Thyroid gland (tissue), 4 donors: ENCODE measurements at regions not wholly inside any gene's neighbourhood (a gene's known extent, or its start where the extent isn't known, plus 50 kb on each side); places are given as distances from the start of the nearest gene placed in this dataset.

Experiments used
- CTCF ChIP-seq, 6 experiments: fragments of 200-600 bp in 3 of 6; fragments of 450-650 bp in 3 of 6; sonication (generic) in 3 of 6; IDR thresholded peaks; one replicate each; pipeline ENCODE4 v1.5.1; 2016 to 2019; ENCODE audit warnings: antibody characterized with exemption in 6 of 6, mild to moderate bottlenecking in 2 of 6, inconsistent platforms in 1 of 6, moderate library complexity in 1 of 6
- POLR2A ChIP-seq, 2 donors: fragments of 450-650 bp; IDR thresholded peaks; one replicate each; pipeline ENCODE4 v1.6.1; 2017; ENCODE audit warnings: antibody characterized with exemption in 2 of 2, mild to moderate bottlenecking in 2 of 2, moderate library complexity in 1 of 2

GRCh38 chr13:70571221-70571620, 463.0 kb upstream of the KLHL1 start:
- TF ChIP-seq CTCF (IDR thresholded peaks at IDR 0.05) (no peak), POLR2A (IDR thresholded peaks at IDR 0.05) (no peak)
